ENCODE measurements at regions not wholly inside any gene's neighbourhood (a gene's known extent, or its start where the extent isn't known, plus 50 kb on each side); places are given as distances from the start of the nearest gene placed in this dataset.

- no peak overlapping the region for H3K27ac ChIP-seq (ENCODE audit: low read depth in 1 of 2, low read length in 1 of 2)
- TF ChIP-seq, protein P1, sequence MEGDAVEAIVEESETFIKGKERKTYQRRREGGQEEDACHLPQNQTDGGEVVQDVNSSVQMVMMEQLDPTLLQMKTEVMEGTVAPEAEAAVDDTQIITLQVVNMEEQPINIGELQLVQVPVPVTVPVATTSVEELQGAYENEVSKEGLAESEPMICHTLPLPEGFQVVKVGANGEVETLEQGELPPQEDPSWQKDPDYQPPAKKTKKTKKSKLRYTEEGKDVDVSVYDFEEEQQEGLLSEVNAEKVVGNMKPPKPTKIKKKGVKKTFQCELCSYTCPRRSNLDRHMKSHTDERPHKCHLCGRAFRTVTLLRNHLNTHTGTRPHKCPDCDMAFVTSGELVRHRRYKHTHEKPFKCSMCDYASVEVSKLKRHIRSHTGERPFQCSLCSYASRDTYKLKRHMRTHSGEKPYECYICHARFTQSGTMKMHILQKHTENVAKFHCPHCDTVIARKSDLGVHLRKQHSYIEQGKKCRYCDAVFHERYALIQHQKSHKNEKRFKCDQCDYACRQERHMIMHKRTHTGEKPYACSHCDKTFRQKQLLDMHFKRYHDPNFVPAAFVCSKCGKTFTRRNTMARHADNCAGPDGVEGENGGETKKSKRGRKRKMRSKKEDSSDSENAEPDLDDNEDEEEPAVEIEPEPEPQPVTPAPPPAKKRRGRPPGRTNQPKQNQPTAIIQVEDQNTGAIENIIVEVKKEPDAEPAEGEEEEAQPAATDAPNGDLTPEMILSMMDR (IDR thresholded peaks at IDR 0.05; ENCODE audit: control extremely low read depth, extremely low read depth) = no peak
- 88 to 91% methylated on average over 3 of the region's 3 CpGs for WGBS, 2 donors
- H3K9ac ChIP-seq (ENCODE audit: insufficient read depth in 1 of 2, low read length in 2 of 2) = no peak overlapping the region
- H3K27me3 ChIP-seq (ENCODE audit: control insufficient read depth in 3 of 3, insufficient read depth in 3 of 3, low read length in 2 of 3) = no peaks in the 10 kb centered on the region
- ATAC-seq (ENCODE audit: insufficient read depth, low FRiP score) (no peak), DNase-seq (no peak)
- H3K4me1 ChIP-seq (ENCODE audit: control insufficient read depth in 5 of 5, insufficient read depth in 5 of 5, low read length in 5 of 5) = no peaks in the 10 kb centered on the region
- no peaks in the 10 kb centered on the region for H3K36me3 ChIP-seq (ENCODE audit: control insufficient read depth in 4 of 4, insufficient read depth in 4 of 4, low read length in 4 of 4)
- H3K4me3 ChIP-seq = no peak overlapping the region
- peaks cover 0 to 3% (median 1%) of the 10 kb centered on the region in 4 donors for H3K9me3 ChIP-seq (ENCODE audit: control insufficient read depth in 4 of 4, insufficient read depth in 3 of 4, low read length in 3 of 4)
Observed at GRCh38 chr3:152717252-152717651, 117.7 kb upstream of the P2RY1 start.

- Histone ChIP-seq H3K9me3 (ENCODE audit: control insufficient read depth in 4 of 4, insufficient read depth in 3 of 4, low read length in 3 of 4) (peaks cover 0 to 3% (median 1%) of the 10 kb centered on the region in 4 donors), H3K4me3 (no peak overlapping the region), H3K9ac (ENCODE audit: insufficient read depth in 1 of 2, low read length in 2 of 2) (no peak overlapping the region), H3K27me3 (ENCODE audit: control insufficient read depth in 3 of 3, insufficient read depth in 3 of 3, low read length in 2 of 3) (no peaks in the 10 kb centered on the region), H3K4me1 (ENCODE audit: control insufficient read depth in 5 of 5, insufficient read depth in 5 of 5, low read length in 5 of 5) (no peaks in the 10 kb centered on the region), H3K27ac (ENCODE audit: low read depth in 1 of 2, low read length in 1 of 2) (no peak overlapping the region), H3K36me3 (ENCODE audit: control insufficient read depth in 4 of 4, insufficient read depth in 4 of 4, low read length in 4 of 4) (no peaks in the 10 kb centered on the region)
- TF ChIP-seq, protein P1 (IDR thresholded peaks at IDR 0.05; ENCODE audit: control extremely low read depth, extremely low read depth) = no peak
- DNase-seq (no peak), ATAC-seq (ENCODE audit: insufficient read depth, low FRiP score) (no peak)
Observed at GRCh38 chr3:152718810-152719209, 116.1 kb upstream of the P2RY1 start.

- no peak overlapping the region for H3K27ac ChIP-seq (ENCODE audit: low read depth in 1 of 2, low read length in 1 of 2)
- DNase-seq (no peak), ATAC-seq (ENCODE audit: insufficient read depth, low FRiP score) (no peak)
- peaks cover 0 to 3% (median 1%) of the 10 kb centered on the region in 4 donors for H3K9me3 ChIP-seq (ENCODE audit: control insufficient read depth in 4 of 4, insufficient read depth in 3 of 4, low read length in 3 of 4)
- H3K27me3 ChIP-seq (ENCODE audit: control insufficient read depth in 3 of 3, insufficient read depth in 3 of 3, low read length in 2 of 3) = no peaks in the 10 kb centered on the region
- no peaks in the 10 kb centered on the region for H3K4me1 ChIP-seq (ENCODE audit: control insufficient read depth in 5 of 5, insufficient read depth in 5 of 5, low read length in 5 of 5)
- no peak overlapping the region for H3K9ac ChIP-seq (ENCODE audit: insufficient read depth in 1 of 2, low read length in 2 of 2)
- no peak overlapping the region for H3K4me3 ChIP-seq
- WGBS, 2 donors = 59 to 65% methylated on average over 2 of the region's 2 CpGs
- TF ChIP-seq, protein P1 (IDR thresholded peaks at IDR 0.05; ENCODE audit: control extremely low read depth, extremely low read depth) = no peak
- no peaks in the 10 kb centered on the region for H3K36me3 ChIP-seq (ENCODE audit: control insufficient read depth in 4 of 4, insufficient read depth in 4 of 4, low read length in 4 of 4)
Observed at GRCh38 chr3:152719264-152719663, 115.7 kb upstream of the P2RY1 start.

All from lung (tissue), 11 donors.